ENCODE measurements at regions not wholly inside any gene's neighbourhood (a gene's known extent, or its start where the extent isn't known, plus 50 kb on each side); places are given as distances from the start of the nearest gene placed in this dataset.

DNA sequence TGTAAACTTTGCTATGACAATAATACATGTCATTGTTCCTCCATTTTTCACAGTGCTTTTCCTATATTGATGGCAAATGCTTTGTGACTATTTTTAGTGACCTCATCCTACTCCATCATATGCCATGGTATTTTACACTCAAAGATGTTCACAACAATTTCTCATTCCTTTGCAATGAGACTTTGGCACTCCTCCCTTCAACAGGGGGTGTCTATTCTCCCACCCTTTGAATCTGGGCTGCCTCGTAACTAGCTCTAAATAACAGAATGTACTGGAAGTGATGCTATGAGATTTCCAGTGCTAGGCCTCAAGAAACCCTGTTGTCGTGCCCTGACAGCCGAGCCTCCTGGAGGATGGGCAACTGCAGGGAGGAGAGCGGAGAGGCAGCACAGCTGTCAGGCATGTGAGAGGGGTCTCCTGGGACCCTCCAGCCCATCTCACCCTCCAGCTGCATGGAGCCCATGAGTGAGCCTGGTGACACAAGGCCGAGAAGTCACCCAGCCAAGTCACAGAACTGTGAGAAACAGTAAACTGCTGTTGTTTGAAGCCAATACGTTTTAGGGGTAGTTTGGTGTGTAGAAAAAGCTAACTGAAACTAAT lies 103.1 kb upstream of the APCDD1 start:
- TF ChIP-seq CTCF (IDR thresholded peaks at IDR 0.05; ENCODE audit: low read length): no peak
- TF ChIP-seq EZH2 (optimal IDR thresholded peaks at IDR 0.05; ENCODE audit: low read depth, low read length): no peak

Measured in MM.1S (cell line).